Fibroblast of pulmonary artery (primary cell): ENCODE measurements at regions not wholly inside any gene's neighbourhood (a gene's known extent, or its start where the extent isn't known, plus 50 kb on each side); places are given as distances from the start of the nearest gene placed in this dataset.
A peak's percentile ranks its signal among the peaks of the same experiment; 100 is the strongest.
"Not testable (repeated sequence)": the region's sequence is repeated elsewhere in the genome, so short reads cannot be mapped to it uniquely, and the experiment has no call there.

Source experiments
- DNase-seq: peaks from one replicate; pipeline ENCODE4 v3.0.0-alpha.2; 2010; ENCODE audit warnings: low read depth
- H3K4me3 ChIP-seq: replicated peaks from 2 replicates; pipeline ENCODE4 v1.5.1; 2011; ENCODE audit warnings: low read depth, mild to moderate bottlenecking, control low read depth, low read length, moderate library complexity
- CTCF ChIP-seq: IDR thresholded peaks from 2 replicates; pipeline ENCODE4 v1.5.1; 2011; ENCODE audit warnings: mild to moderate bottlenecking, control low read depth, low read length, inconsistent platforms; ENCODE audit errors: missing control alignments

- H3K4me3 ChIP-seq: no peak overlapping the region
- TF ChIP-seq CTCF: no peak
- DNase-seq: no peak
Observed at GRCh38 chr6:21870076-21870730, 276.7 kb downstream of the SOX4 start.

- no peak for DNase-seq
- TF ChIP-seq CTCF: no peak
- no peak overlapping the region for H3K4me3 ChIP-seq
Observed at GRCh38 chr6:21871831-21872230, 278.3 kb downstream of the SOX4 start.

- no peak overlapping the region for H3K4me3 ChIP-seq
- no peak for TF ChIP-seq CTCF
- no peak for DNase-seq
Observed at GRCh38 chr6:21872749-21873148, 279.2 kb downstream of the SOX4 start.

- no peak for TF ChIP-seq CTCF
- DNase-seq: peak; percentile 96
- no peak overlapping the region for H3K4me3 ChIP-seq
Observed at GRCh38 chr6:21873562-21873961, 280.0 kb downstream of the SOX4 start.

GRCh38 chr6:21874372-21874771, 280.8 kb downstream of the SOX4 start:
- no peak overlapping the region for H3K4me3 ChIP-seq
- TF ChIP-seq CTCF: no peak
- no peak for DNase-seq

- not testable (repeated sequence) for H3K4me3 ChIP-seq, DNase-seq
Observed at GRCh38 chr6:21877037-21877436, 283.5 kb downstream of the SOX4 start.

- not testable (repeated sequence) for H3K4me3 ChIP-seq, DNase-seq
Observed at GRCh38 chr6:21880249-21880648, 286.7 kb downstream of the SOX4 start.

GRCh38 chr6:21881969-21882465, 288.5 kb downstream of the SOX4 start:
- no peak for DNase-seq
- TF ChIP-seq CTCF: no peak
- no peak overlapping the region for H3K4me3 ChIP-seq
